ENCODE measurements at regions not wholly inside any gene's neighbourhood (a gene's known extent, or its start where the extent isn't known, plus 50 kb on each side); places are given as distances from the start of the nearest gene placed in this dataset.

DNA sequence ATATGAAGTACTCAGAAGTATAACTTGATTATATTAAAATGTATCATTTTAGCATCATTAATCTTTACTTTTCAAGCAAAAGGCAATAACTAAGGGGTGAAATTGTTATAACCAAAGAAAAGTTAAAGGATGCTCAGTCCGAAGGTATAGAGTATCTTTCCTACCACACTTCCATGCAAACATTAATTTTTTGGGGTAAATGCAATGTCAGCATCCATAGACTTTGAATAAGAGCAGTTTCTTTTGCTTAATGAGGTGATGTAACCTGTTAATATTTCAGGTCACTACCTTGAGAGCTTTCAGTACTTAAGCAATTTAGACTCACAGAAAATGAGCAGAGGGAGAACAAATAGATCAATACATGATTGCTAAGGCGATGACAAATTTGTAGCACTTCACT, 1093.5 kb downstream of the PLA2G4A start:
- H3K4me1 ChIP-seq = no peaks in the 10 kb centered on the region
- H3K4me3 ChIP-seq = no peak overlapping the region
- H3K36me3 ChIP-seq = no peaks in the 10 kb centered on the region
- TF ChIP-seq POLR2A (IDR thresholded peaks at IDR 0.05) (no peak), POLR2AphosphoS5 (IDR thresholded peaks at IDR 0.05) (no peak), CTCF (IDR thresholded peaks at IDR 0.05 in 8 of 11, conservative IDR thresholded peaks at IDR 0.05 in 3 of 11) (no peak)
- intact Hi-C loops (cut with DNase I; ENCODE audit: low total_unique reads) = no loop called here
- no peaks in the 10 kb centered on the region for H3K27me3 ChIP-seq (replicated peaks in 1 of 7)
- 73 to 80% (median 76%) methylated on average over 2 of the region's 2 CpGs for WGBS, 5 donors
- H3K9me3 ChIP-seq = no peaks in the 10 kb centered on the region
- H3K27ac ChIP-seq = no peak overlapping the region
- DNase-seq = no peak

GRCh38 chr1:187924252-187924651, 1095.5 kb downstream of the PLA2G4A start:
- H3K4me3 ChIP-seq = no peak overlapping the region
- no peaks in the 10 kb centered on the region for H3K36me3 ChIP-seq
- H3K9me3 ChIP-seq = no peaks in the 10 kb centered on the region
- 77 to 89% (median 79%) methylated on average over 3 of the region's 3 CpGs for WGBS, 5 donors
- TF ChIP-seq POLR2AphosphoS5 (IDR thresholded peaks at IDR 0.05) = no peak
- TF ChIP-seq CTCF (IDR thresholded peaks at IDR 0.05 in 8 of 11, conservative IDR thresholded peaks at IDR 0.05 in 3 of 11) = no peak
- no peak for TF ChIP-seq POLR2A (IDR thresholded peaks at IDR 0.05)
- DNase-seq = no peak
- intact Hi-C loops (cut with DNase I; ENCODE audit: low total_unique reads) = no loop called here
- no peak overlapping the region for H3K27ac ChIP-seq
- H3K4me1 ChIP-seq = no peaks in the 10 kb centered on the region
- no peaks in the 10 kb centered on the region for H3K27me3 ChIP-seq (replicated peaks in 1 of 7)

GRCh38 chr1:187928288-187928687, 1099.5 kb downstream of the PLA2G4A start:
- no peak overlapping the region for H3K27ac ChIP-seq
- no peaks in the 10 kb centered on the region for H3K27me3 ChIP-seq (replicated peaks in 1 of 7)
- intact Hi-C loops (cut with DNase I; ENCODE audit: low total_unique reads) = no loop called here
- TF ChIP-seq POLR2AphosphoS5 (IDR thresholded peaks at IDR 0.05) (no peak), CTCF (IDR thresholded peaks at IDR 0.05 in 8 of 11, conservative IDR thresholded peaks at IDR 0.05 in 3 of 11) (no peak), POLR2A (IDR thresholded peaks at IDR 0.05) (no peak)
- H3K4me3 ChIP-seq = no peak overlapping the region
- 9 to 20% (median 14%) methylated on average over 4 of the region's 4 CpGs for WGBS, 5 donors
- no peaks in the 10 kb centered on the region for H3K36me3 ChIP-seq
- H3K9me3 ChIP-seq = no peaks in the 10 kb centered on the region
- H3K4me1 ChIP-seq = no peaks in the 10 kb centered on the region
- no peak for DNase-seq

GRCh38 chr1:187928696-187929095, 1099.9 kb downstream of the PLA2G4A start:
- Histone ChIP-seq H3K36me3 (no peaks in the 10 kb centered on the region), H3K4me1 (no peaks in the 10 kb centered on the region), H3K4me3 (no peak overlapping the region), H3K9me3 (no peaks in the 10 kb centered on the region), H3K27ac (no peak overlapping the region), H3K27me3 (replicated peaks in 1 of 7) (no peaks in the 10 kb centered on the region)
- DNase-seq = no peak
- intact Hi-C loops (cut with DNase I; ENCODE audit: low total_unique reads) = no loop called here
- 47 to 58% (median 53%) methylated on average over 2 of the region's 2 CpGs for WGBS, 5 donors
- TF ChIP-seq POLR2A (IDR thresholded peaks at IDR 0.05) (no peak), POLR2AphosphoS5 (IDR thresholded peaks at IDR 0.05) (no peak), CTCF (IDR thresholded peaks at IDR 0.05 in 8 of 11, conservative IDR thresholded peaks at IDR 0.05 in 3 of 11) (no peak)
